Fibroblast of mammary gland (primary cell): ENCODE measurements at regions not wholly inside any gene's neighbourhood (a gene's known extent, or its start where the extent isn't known, plus 50 kb on each side); places are given as distances from the start of the nearest gene placed in this dataset.

ENCODE experiments used
- DNase-seq: peaks from one replicate; pipeline ENCODE4 v3.0.0-alpha.2; 2010; ENCODE audit warnings: low read depth
- H3K4me3 ChIP-seq: 2 replicates; pipeline ENCODE4 v1.5.1; 2011; ENCODE audit warnings: low read depth, mild to moderate bottlenecking, low read length, moderate library complexity; ENCODE audit not compliant: control insufficient read depth
- TF ChIP-seq, protein P1 (sequence below): conservative IDR thresholded peaks from 2 replicates; pipeline ENCODE4 v1.5.1; 2011; ENCODE audit warnings: low read depth, low read length, inconsistent platforms; ENCODE audit not compliant: control insufficient read depth, insufficient read depth

DNA sequence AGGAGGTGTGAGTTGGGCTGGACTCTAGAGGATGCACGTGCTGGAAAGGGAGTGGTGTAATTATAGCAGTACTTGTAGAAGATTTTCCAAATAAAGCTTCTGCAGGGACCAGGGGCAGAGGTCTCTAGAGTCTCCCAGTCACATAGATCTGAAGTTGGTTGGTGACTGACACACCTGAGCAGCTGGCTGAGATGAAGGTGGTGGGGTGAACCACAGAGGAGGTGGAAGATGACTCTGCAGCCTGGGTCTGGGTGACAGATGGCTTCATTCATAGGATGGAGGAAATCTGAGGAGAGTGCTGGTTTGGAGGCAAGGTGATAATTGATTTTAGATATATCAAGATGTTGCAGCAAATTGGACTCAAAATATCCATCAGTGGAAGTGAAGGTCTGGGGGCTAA, 178.9 kb upstream of the IVNS1ABP start:
- TF ChIP-seq, protein P1, sequence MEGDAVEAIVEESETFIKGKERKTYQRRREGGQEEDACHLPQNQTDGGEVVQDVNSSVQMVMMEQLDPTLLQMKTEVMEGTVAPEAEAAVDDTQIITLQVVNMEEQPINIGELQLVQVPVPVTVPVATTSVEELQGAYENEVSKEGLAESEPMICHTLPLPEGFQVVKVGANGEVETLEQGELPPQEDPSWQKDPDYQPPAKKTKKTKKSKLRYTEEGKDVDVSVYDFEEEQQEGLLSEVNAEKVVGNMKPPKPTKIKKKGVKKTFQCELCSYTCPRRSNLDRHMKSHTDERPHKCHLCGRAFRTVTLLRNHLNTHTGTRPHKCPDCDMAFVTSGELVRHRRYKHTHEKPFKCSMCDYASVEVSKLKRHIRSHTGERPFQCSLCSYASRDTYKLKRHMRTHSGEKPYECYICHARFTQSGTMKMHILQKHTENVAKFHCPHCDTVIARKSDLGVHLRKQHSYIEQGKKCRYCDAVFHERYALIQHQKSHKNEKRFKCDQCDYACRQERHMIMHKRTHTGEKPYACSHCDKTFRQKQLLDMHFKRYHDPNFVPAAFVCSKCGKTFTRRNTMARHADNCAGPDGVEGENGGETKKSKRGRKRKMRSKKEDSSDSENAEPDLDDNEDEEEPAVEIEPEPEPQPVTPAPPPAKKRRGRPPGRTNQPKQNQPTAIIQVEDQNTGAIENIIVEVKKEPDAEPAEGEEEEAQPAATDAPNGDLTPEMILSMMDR = no peak
- no peak for DNase-seq
- H3K4me3 ChIP-seq = no peak overlapping the region

DNA sequence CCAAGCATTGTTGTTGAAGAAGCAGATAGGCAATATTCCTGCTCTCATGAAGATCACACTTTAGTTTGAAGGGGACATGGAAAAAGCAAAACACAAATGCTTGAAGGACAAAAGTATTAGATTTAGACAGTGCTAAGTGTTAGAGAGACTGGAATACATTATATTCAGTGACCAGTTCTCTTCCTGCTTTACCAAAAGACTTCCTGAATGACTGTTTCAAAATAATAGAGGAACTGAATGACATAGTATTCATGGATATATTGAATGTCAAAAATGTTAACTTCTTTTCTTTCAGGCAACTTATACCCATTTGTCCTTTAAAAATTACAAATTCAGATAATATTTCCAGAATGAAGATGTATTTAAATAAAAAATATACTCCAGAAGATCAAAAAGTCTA, 178.0 kb upstream of the IVNS1ABP start:
- TF ChIP-seq, protein P1 = no peak
- H3K4me3 ChIP-seq = no peak overlapping the region
- DNase-seq = no peak

DNA sequence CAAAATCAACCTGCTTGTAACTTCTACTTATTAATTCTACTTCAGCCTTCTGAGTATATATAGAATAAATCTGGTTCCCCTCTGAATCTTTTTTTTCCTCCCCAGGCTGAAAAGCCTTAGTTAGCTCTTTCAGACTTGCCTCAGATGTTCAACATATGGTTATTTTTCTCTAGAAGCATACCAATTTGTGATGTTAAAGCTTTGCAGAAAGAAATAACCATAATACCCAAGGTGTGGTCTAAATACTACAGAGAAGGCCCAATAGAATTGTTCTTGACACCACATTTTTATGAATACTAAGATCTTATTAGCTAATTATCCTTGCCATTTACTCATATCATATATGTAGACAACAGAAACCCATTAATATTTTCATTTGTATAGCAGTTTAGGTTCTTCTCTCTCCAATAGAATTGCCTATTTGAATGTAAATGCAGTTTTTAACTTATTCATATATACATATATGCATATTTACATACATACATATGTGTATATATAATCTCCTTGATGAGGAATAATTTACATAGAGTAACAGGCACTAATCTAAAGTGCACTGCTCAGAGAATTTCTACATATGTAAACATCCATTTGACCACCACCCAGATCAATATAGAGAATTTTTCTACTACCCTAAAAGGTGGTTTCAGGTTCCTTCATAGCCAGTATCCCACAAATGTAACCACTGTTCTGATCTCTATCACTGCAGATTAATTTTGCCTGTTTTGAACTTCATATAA, 175.2 kb upstream of the IVNS1ABP start:
- DNase-seq = no peak
- no peak overlapping the region for H3K4me3 ChIP-seq
- TF ChIP-seq, protein P1 = no peak

DNA sequence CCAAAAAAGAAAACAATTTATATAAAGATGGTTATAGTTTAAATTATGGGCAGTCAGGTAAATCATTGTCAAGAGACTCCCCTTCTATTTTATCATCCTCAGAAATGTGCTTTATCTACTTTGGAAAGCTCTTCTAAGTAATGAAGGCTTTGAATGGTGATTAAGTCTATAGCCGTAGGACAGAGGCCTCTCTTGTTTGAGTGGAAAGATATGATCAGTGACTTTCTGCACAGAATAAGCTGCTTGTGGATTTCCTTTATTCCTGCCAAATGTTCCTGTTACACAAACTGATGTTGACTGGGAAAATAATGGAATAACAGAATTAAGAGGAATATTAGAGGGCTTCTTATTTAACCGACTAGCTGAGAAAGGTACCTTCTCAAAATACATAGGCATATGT, 174.6 kb upstream of the IVNS1ABP start:
- no peak overlapping the region for H3K4me3 ChIP-seq
- DNase-seq = no peak
- TF ChIP-seq, protein P1 = no peak

DNA sequence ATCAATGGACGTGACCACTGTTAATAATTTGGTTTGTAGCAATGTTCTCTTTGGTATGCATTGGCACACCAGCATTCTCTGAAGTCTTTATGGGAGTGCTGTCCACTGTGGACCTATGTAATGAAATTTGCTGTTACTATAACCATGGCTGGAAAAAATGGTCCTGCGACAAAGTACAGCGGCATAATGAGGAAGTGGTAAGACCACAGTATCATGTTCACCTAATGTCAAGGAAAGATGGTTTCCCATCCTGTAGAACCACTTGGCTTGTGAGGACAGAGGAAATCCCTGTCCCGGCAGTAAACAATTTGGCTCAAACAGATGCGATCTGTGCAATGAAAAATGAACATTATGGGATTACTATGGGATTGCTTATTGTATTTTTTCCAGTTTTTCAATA, 173.9 kb upstream of the IVNS1ABP start:
- no peak overlapping the region for H3K4me3 ChIP-seq
- no peak for DNase-seq
- TF ChIP-seq, protein P1 = no peak

GRCh38 chr1:185489406-185489805, 172.4 kb upstream of the IVNS1ABP start:
- TF ChIP-seq, protein P1 = no peak
- H3K4me3 ChIP-seq = no peak overlapping the region
- no peak for DNase-seq
